ENCODE measurements at regions not wholly inside any gene's neighbourhood (a gene's known extent, or its start where the extent isn't known, plus 50 kb on each side); places are given as distances from the start of the nearest gene placed in this dataset.

GRCh38 chr3:8254489-8254888 is 247.1 kb upstream of the LMCD1 start:
- no peak overlapping the region for H3K4me3 Mint-ChIP-seq
- DNase-seq (no peak), ATAC-seq (ENCODE audit: poor library complexity) (no peak)
- TF ChIP-seq CTCF (IDR thresholded peaks at IDR 0.05): no peak
- H3K27ac Mint-ChIP-seq: no peak overlapping the region
- H3K9me3 Mint-ChIP-seq: no peaks in the 10 kb centered on the region
- intact Hi-C loops (cut with DNase I, micrococcal nuclease): no loop called here
- Histone ChIP-seq H3K4me3 (ENCODE audit: low read length) (no peak overlapping the region), H3K27me3 (ENCODE audit: control insufficient read depth in 1 of 2, insufficient read depth in 2 of 2, low read length in 2 of 2) (no peaks in the 10 kb centered on the region), H3K4me1 (ENCODE audit: insufficient read depth, low read length) (no peaks in the 10 kb centered on the region), H3K27ac (ENCODE audit: low read depth in 1 of 2, low read length in 2 of 2) (no peak overlapping the region), H3K9me3 (ENCODE audit: control insufficient read depth in 1 of 2, insufficient read depth in 1 of 2, low read length in 2 of 2) (no peaks in the 10 kb centered on the region), H3K36me3 (ENCODE audit: insufficient read depth, low read length) (no peaks in the 10 kb centered on the region)
- ChIA-PET CTCF (no interaction called here), POLR2A (no interaction called here)
- no peaks in the 10 kb centered on the region for H3K36me3 Mint-ChIP-seq (ENCODE audit: low read depth)
- no peaks in the 10 kb centered on the region for H3K4me1 Mint-ChIP-seq (ENCODE audit: low read depth)
- peaks cover 7% of the 10 kb centered on the region for H3K27me3 Mint-ChIP-seq

GRCh38 chr3:8255725-8256124 is 245.9 kb upstream of the LMCD1 start:
- no peak overlapping the region for H3K27ac Mint-ChIP-seq
- POLR2A ChIA-PET: no interaction called here

GRCh38 chr3:8256441-8257071 is 245.1 kb upstream of the LMCD1 start:
- Mint-ChIP-seq H3K4me1 (ENCODE audit: low read depth) (no peaks in the 10 kb centered on the region), H3K9me3 (peaks cover 2% of the 10 kb centered on the region), H3K27ac (no peak overlapping the region), H3K36me3 (ENCODE audit: low read depth) (no peaks in the 10 kb centered on the region), H3K27me3 (peaks cover 5% of the 10 kb centered on the region), H3K4me3 (no peak overlapping the region)
- DNase-seq: no peak
- no peak overlapping the region for H3K27ac ChIP-seq (ENCODE audit: low read depth in 1 of 2, low read length in 2 of 2)
- intact Hi-C loops (cut with DNase I, micrococcal nuclease): no loop called here
- H3K36me3 ChIP-seq (ENCODE audit: insufficient read depth, low read length): no peaks in the 10 kb centered on the region
- H3K9me3 ChIP-seq (ENCODE audit: control insufficient read depth in 1 of 2, insufficient read depth in 1 of 2, low read length in 2 of 2): no peaks in the 10 kb centered on the region
- H3K4me3 ChIP-seq (ENCODE audit: low read length): no peak overlapping the region
- TF ChIP-seq CTCF (IDR thresholded peaks at IDR 0.05): no peak
- no peaks in the 10 kb centered on the region for H3K4me1 ChIP-seq (ENCODE audit: insufficient read depth, low read length)
- no peaks in the 10 kb centered on the region for H3K27me3 ChIP-seq (ENCODE audit: control insufficient read depth in 1 of 2, insufficient read depth in 2 of 2, low read length in 2 of 2)
- no peak for ATAC-seq (ENCODE audit: poor library complexity)
- ChIA-PET CTCF (interaction anchor here (1.0 kb wide), 1 partner anchor 33 kb away, joined by 3 read pairs; no protein-coding TSS in a partner anchor), POLR2A (no interaction called here)

More at GRCh38 chr3:8255725-8256124, 245.9 kb upstream of the LMCD1 start:
- CTCF ChIA-PET: interaction anchor here (1.0 kb wide), 1 partner anchor 32 kb away, joined by 3 read pairs; no protein-coding TSS in a partner anchor
- Histone ChIP-seq H3K27me3 (ENCODE audit: control insufficient read depth in 1 of 2, insufficient read depth in 2 of 2, low read length in 2 of 2) (no peaks in the 10 kb centered on the region), H3K36me3 (ENCODE audit: insufficient read depth, low read length) (no peaks in the 10 kb centered on the region), H3K9me3 (ENCODE audit: control insufficient read depth in 1 of 2, insufficient read depth in 1 of 2, low read length in 2 of 2) (no peaks in the 10 kb centered on the region), H3K27ac (ENCODE audit: low read depth in 1 of 2, low read length in 2 of 2) (no peak overlapping the region), H3K4me3 (ENCODE audit: low read length) (no peak overlapping the region), H3K4me1 (ENCODE audit: insufficient read depth, low read length) (no peaks in the 10 kb centered on the region)
- DNase-seq (no peak), ATAC-seq (ENCODE audit: poor library complexity) (no peak)
- H3K36me3 Mint-ChIP-seq (ENCODE audit: low read depth): no peaks in the 10 kb centered on the region
- H3K4me3 Mint-ChIP-seq: no peak overlapping the region
- intact Hi-C loops (cut with DNase I, micrococcal nuclease): no loop called here
- H3K27me3 Mint-ChIP-seq: peaks cover 4% of the 10 kb centered on the region
- TF ChIP-seq CTCF (IDR thresholded peaks at IDR 0.05): no peak
- H3K4me1 Mint-ChIP-seq (ENCODE audit: low read depth): no peaks in the 10 kb centered on the region
- H3K9me3 Mint-ChIP-seq: no peaks in the 10 kb centered on the region

Measured in CD4-positive, alpha-beta T cell (primary cell).